GM12873 (cell line): ENCODE measurements at regions not wholly inside any gene's neighbourhood (a gene's known extent, or its start where the extent isn't known, plus 50 kb on each side); places are given as distances from the start of the nearest gene placed in this dataset.

Experiments used
- TF ChIP-seq, protein P1 (sequence below): IDR thresholded peaks from 2 replicates; pipeline ENCODE4 v1.5.1; 2012; ENCODE audit warnings: low read depth, mild to moderate bottlenecking, moderate library complexity, low read length, control low read depth; ENCODE audit not compliant: insufficient read depth; ENCODE audit errors: missing control alignments

DNA sequence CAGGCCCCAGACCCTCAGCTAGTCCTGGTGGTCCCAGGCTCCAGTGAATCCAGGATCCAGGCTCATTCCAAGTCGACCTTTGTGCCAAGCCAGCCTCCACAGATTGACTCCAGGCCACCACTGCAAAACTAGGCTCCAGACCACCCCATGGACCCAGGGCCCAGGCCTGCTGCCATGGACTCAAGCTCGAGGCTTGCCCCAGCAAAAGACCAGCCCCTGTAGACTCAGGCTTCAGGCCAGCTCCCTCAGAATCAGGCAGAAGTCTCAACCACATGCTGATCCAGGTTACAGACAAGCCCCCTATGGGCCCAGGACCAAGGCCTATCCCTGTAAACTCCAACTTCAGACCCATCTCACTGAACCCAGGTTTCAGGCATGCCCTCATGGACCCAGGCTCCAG, 692.4 kb downstream of the PCDH19 start:
- TF ChIP-seq, protein P1, sequence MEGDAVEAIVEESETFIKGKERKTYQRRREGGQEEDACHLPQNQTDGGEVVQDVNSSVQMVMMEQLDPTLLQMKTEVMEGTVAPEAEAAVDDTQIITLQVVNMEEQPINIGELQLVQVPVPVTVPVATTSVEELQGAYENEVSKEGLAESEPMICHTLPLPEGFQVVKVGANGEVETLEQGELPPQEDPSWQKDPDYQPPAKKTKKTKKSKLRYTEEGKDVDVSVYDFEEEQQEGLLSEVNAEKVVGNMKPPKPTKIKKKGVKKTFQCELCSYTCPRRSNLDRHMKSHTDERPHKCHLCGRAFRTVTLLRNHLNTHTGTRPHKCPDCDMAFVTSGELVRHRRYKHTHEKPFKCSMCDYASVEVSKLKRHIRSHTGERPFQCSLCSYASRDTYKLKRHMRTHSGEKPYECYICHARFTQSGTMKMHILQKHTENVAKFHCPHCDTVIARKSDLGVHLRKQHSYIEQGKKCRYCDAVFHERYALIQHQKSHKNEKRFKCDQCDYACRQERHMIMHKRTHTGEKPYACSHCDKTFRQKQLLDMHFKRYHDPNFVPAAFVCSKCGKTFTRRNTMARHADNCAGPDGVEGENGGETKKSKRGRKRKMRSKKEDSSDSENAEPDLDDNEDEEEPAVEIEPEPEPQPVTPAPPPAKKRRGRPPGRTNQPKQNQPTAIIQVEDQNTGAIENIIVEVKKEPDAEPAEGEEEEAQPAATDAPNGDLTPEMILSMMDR = no peak

DNA sequence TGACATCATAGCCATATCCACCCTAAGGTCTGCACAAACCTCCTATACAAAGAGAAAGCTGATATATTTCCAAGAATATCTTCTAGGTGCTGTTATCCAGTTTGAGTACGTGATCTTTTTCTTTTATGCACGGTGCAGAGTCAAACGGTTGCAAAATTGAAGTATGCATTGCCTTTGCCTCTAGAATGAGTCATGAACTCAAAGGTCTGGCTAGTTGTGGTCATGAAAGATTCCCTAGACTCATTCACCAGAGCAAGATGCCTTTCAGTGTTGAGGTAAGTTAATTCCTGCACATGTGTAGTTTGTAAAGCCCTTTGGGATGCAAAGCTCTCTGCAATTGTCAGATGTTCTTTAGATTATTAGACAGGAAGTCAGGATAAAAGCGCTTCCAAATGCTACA, 704.4 kb downstream of the PCDH19 start:
- TF ChIP-seq, protein P1 = no peak

DNA sequence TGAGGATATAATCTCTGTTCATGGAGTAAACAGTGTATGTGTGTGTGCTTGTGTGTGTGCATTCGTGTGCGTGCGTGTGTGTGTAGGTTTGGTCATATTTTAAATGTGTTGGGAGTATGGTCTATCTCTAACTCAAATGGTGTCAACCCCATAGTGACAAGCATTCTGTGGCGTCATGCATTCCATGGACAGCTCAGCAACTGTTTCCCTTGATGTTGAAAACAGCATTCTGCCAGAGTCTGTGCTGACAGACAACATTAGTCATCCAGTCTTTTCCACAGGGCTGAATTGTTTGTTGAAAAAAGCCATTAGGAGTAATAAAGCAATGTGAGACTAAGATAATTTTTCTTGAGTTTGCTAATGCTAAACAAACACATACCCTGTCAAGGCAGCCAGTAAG, 706.6 kb downstream of the PCDH19 start:
- TF ChIP-seq, protein P1 = no peak

GRCh38 chrX:99698451-99698850, 711.6 kb downstream of the PCDH19 start:
- TF ChIP-seq, protein P1 = no peak

DNA sequence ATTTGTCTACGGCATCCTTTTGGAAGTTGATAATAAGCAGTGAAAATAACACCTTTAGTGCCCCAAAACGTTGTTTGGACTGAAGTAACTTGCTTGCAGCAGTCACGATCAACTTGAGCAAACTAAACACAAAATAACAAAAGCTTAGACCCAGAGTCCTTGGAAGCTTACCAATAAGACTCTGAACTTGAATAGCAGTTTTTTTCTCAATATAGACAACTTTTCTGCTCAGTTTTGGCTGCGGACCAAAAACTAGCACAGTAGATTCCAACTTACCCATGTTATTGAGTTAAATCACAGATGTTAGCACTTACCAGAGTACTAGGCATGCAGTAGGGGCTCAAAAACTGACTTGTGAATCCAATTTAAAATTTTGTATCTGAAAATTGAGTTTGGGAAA, 746.9 kb downstream of the PCDH19 start:
- TF ChIP-seq, protein P1 = no peak

- TF ChIP-seq, protein P1 = no peak
These were observed 755.9 kb downstream of the PCDH19 start for GRCh38 chrX:99654188-99654587.

DNA sequence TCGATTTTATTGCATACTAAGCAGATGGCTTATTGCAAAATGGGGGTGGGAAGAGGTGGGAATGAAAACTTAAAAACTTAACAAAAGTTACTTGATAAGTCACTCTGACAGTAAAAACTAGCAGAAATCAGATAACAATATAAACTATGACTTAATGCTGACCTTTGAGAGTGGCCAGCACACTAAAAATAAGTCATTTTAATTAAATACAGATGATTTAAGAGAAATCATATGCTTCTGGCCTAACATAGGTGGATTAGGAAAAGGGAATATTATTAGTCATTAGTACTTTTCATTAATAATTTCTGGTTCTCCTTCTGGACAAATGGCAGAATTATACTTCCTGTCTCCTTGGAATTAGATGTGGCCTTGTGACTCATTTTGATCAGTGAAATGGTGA, 756.7 kb downstream of the PCDH19 start:
- TF ChIP-seq, protein P1 = no peak
